A549 (cell line): ENCODE measurements at regions not wholly inside any gene's neighbourhood (a gene's known extent, or its start where the extent isn't known, plus 50 kb on each side); places are given as distances from the start of the nearest gene placed in this dataset.

Experiments
- CBX8 ChIP-seq: fragments of 200-600 bp; sonication (generic); IDR thresholded peaks from 2 replicates; pipeline ENCODE4 v1.6.1; 2016
- HEYL ChIP-seq: fragments of 250-450 bp; sonication (Bioruptor Pico); IDR thresholded peaks from 2 replicates; pipeline ENCODE4 v1.8.0; 2021; ENCODE audit warnings: mild to moderate bottlenecking, moderate library complexity
- MAFK ChIP-seq: fragments of 450-650 bp; IDR thresholded peaks from 2 replicates; pipeline ENCODE4 v1.6.1; 2014; ENCODE audit not compliant: partially characterized antibody
- NR3C1 ChIP-seq: fragments of >200 bp; sonication (Bioruptor Twin); formaldehyde crosslinking; IDR thresholded peaks from 3 replicates; pipeline ENCODE4 v1.6.1; 2017
- POLR2A ChIP-seq: IDR thresholded peaks from 2 replicates; pipeline ENCODE4 v1.6.1; 2012; ENCODE audit warnings: mild to moderate bottlenecking, low read length
- RAD21 ChIP-seq, 2 experiments: fragments of >200 bp in 1 of 2; sonication (Bioruptor Twin) in 1 of 2; formaldehyde crosslinking in 1 of 2; IDR thresholded peaks in 1 of 2; conservative IDR thresholded peaks in 1 of 2; 2 replicates in 1 of 2; 3 replicates in 1 of 2; pipeline ENCODE4 v1.6.1; 2012 to 2018; ENCODE audit warnings: inconsistent platforms in 1 of 2
- TF ChIP-seq, protein P1 (sequence below): fragments of 150-350 bp; IDR thresholded peaks from 2 replicates; pipeline ENCODE4 v1.6.1; 2014; ENCODE audit warnings: low read depth, mild to moderate bottlenecking, low read length
- TF ChIP-seq, protein P2 (sequence below): IDR thresholded peaks from 2 replicates; pipeline ENCODE4 v1.6.1; 2012
- TF ChIP-seq, protein P3 (sequence below): fragments of >200 bp; sonication (Bioruptor Twin); formaldehyde crosslinking; IDR thresholded peaks from 3 replicates; pipeline ENCODE4 v1.5.1; 2016

DNA sequence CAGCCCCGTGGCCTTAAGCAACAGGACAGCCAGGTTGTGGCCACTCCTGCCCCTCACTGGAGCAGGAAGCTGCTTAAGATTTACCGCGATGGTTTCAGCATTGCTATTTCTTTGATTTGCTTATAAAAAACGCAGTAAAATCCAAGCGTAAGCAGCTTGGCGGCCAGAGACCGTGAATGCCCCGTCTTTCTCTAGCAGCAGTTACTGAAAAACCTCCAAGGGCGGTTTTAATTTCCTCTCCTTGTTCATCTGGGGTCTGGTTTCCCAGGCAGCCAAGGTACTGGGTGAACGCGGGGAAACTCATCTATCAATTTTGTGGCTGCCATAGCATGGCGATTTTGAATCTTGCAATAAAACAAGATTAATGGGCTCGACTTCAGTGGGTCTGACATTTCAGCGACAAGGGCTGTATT lies 130.3 kb downstream of the MINAR1 start:
- TF ChIP-seq HEYL (CRISPR knock-in tag) (no peak), POLR2A (no peak), MAFK (no peak), CBX8 (no peak), RAD21 (conservative IDR thresholded peaks at IDR 0.05 in 1 of 2, IDR thresholded peaks at IDR 0.05 in 1 of 2) (no peak), NR3C1 (no peak)
- TF ChIP-seq, protein P1, sequence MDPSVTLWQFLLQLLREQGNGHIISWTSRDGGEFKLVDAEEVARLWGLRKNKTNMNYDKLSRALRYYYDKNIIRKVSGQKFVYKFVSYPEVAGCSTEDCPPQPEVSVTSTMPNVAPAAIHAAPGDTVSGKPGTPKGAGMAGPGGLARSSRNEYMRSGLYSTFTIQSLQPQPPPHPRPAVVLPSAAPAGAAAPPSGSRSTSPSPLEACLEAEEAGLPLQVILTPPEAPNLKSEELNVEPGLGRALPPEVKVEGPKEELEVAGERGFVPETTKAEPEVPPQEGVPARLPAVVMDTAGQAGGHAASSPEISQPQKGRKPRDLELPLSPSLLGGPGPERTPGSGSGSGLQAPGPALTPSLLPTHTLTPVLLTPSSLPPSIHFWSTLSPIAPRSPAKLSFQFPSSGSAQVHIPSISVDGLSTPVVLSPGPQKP = no peak
- TF ChIP-seq, protein P2, sequence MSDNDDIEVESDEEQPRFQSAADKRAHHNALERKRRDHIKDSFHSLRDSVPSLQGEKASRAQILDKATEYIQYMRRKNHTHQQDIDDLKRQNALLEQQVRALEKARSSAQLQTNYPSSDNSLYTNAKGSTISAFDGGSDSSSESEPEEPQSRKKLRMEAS = no peak
- TF ChIP-seq, protein P3, sequence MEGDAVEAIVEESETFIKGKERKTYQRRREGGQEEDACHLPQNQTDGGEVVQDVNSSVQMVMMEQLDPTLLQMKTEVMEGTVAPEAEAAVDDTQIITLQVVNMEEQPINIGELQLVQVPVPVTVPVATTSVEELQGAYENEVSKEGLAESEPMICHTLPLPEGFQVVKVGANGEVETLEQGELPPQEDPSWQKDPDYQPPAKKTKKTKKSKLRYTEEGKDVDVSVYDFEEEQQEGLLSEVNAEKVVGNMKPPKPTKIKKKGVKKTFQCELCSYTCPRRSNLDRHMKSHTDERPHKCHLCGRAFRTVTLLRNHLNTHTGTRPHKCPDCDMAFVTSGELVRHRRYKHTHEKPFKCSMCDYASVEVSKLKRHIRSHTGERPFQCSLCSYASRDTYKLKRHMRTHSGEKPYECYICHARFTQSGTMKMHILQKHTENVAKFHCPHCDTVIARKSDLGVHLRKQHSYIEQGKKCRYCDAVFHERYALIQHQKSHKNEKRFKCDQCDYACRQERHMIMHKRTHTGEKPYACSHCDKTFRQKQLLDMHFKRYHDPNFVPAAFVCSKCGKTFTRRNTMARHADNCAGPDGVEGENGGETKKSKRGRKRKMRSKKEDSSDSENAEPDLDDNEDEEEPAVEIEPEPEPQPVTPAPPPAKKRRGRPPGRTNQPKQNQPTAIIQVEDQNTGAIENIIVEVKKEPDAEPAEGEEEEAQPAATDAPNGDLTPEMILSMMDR = no peak
